Ovary (tissue), 7 donors: ENCODE measurements at regions not wholly inside any gene's neighbourhood (a gene's known extent, or its start where the extent isn't known, plus 50 kb on each side); places are given as distances from the start of the nearest gene placed in this dataset.

Experiments used
- DNase-seq, 5 donors: peaks; one replicate each; pipeline ENCODE4 v3.0.0-alpha.2; 2019 to 2020
- H3K27ac ChIP-seq, 2 donors: fragments of 200-600 bp; one replicate each; pipeline versions ENCODE4 v1.5.1 to v1.8.0; 2019 to 2022
- H3K27me3 ChIP-seq: fragments of 200-600 bp; one replicate; pipeline ENCODE4 v1.8.0; 2022
- H3K36me3 ChIP-seq: fragments of 200-600 bp; sonication (generic); one replicate; pipeline ENCODE4 v1.5.1; 2019
- H3K4me1 ChIP-seq: one replicate; pipeline ENCODE4 v1.8.1; 2013; ENCODE audit warnings: mild to moderate bottlenecking, moderate library complexity; ENCODE audit not compliant: insufficient read depth
- H3K4me3 ChIP-seq: fragments of 200-600 bp; sonication (generic); one replicate; pipeline ENCODE4 v1.5.1; 2017
- H3K9me3 ChIP-seq, 2 donors: fragments of 200-600 bp in 1 of 2; sonication (generic) in 1 of 2; one replicate each; pipeline versions ENCODE4 v1.5.1 to v1.8.1; 2013 to 2019; ENCODE audit warnings: mild to moderate bottlenecking in 1 of 2, moderate library complexity in 1 of 2
- CTCF ChIP-seq, 3 donors: fragments of 450-650 bp in 2 of 3; fragments of 200-600 bp in 1 of 3; IDR thresholded peaks; one replicate each; pipeline versions ENCODE4 v1.5.1 to v1.8.0; 2016 to 2022; ENCODE audit warnings: antibody characterized with exemption in 3 of 3, mild to moderate bottlenecking in 1 of 3
- EP300 ChIP-seq: sonication (generic); formaldehyde crosslinking; IDR thresholded peaks from one replicate; pipeline ENCODE4 v1.6.1; 2017; ENCODE audit warnings: antibody characterized with exemption
- POLR2A ChIP-seq: fragments of 450-650 bp; IDR thresholded peaks from one replicate; pipeline ENCODE4 v1.6.1; 2017; ENCODE audit warnings: antibody characterized with exemption, mild to moderate bottlenecking, moderate library complexity
- WGBS, 3 donors: extraction: QIAGEN DNeasy Blood & Tissue Kit in 1 of 3; methylation state at CpG; one replicate each; pipeline versions ENCODE4 v1.1.5 to v1.1.7; 2013 to 2017; 5-methylcytosine and 5-hydroxymethylcytosine counted together
- intact Hi-C, 4 donors: fragments of 100-400 bp; cut with DNase I; formaldehyde crosslinking; loops; one replicate each; pipeline versions ENCODE4 v1.11.0 to v1.15.1; 2022 to 2023
- donor health status: DM: no; HTN: no; CAD: no; lungs with moderate emphysema.
- donor health status: DM: no; HTN: no; CAD: no.
- donor health status: Bipolar disorder and iron deficiency.
- donor health status: DM: no; HTN: no; CAD: no.
- donor health status: DM: yes; HTN: yes; CAD: no.

- no peak overlapping the region for H3K27ac ChIP-seq
- no peak overlapping the region for H3K4me3 ChIP-seq
- WGBS, 3 donors: 72 to 81% (median 74%) methylated on average over 2 of the region's 2 CpGs
- no peaks in the 10 kb centered on the region for H3K9me3 ChIP-seq
- TF ChIP-seq POLR2A (no peak), CTCF (IDR thresholded peaks at IDR 0.05) (no peak), EP300 (no peak)
- H3K27me3 ChIP-seq: no peaks in the 10 kb centered on the region
- no peak for DNase-seq
- intact Hi-C loops: no loop called here
- no peaks in the 10 kb centered on the region for H3K4me1 ChIP-seq
- H3K36me3 ChIP-seq: no peaks in the 10 kb centered on the region
Measured at GRCh38 chr7:114309729-114310128, 104.9 kb upstream of the FOXP2 start.

DNA sequence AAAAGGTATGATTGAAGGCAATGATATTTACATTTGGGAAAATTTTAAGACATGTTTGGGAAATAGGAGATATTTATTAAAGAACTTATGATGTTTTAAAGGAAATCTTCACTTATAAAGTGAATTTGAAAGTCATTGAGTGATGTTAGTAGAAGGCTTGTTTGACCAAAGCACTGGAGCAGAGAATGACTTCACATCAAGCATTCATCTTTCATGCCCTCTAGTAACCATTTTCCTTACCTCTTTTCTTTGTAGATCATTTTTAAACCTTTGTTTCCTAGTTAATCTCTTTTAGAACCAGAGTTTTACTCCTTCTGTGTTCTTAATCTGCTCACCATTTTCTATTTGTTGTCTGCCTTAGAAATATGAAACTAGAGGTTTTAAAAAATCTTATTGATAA is 111.3 kb upstream of the FOXP2 start:
- TF ChIP-seq CTCF (IDR thresholded peaks at IDR 0.05): no peak
- H3K27ac ChIP-seq: no peak overlapping the region
- no peaks in the 10 kb centered on the region for H3K9me3 ChIP-seq
- intact Hi-C loops: no loop called here
- no peak for DNase-seq
- H3K27me3 ChIP-seq: no peaks in the 10 kb centered on the region
- no peak overlapping the region for H3K4me3 ChIP-seq
- no peaks in the 10 kb centered on the region for H3K36me3 ChIP-seq
- H3K4me1 ChIP-seq: no peaks in the 10 kb centered on the region

- intact Hi-C loops: no loop called here
- DNase-seq: no peak
- no peaks in the 10 kb centered on the region for H3K36me3 ChIP-seq
- no peaks in the 10 kb centered on the region for H3K4me1 ChIP-seq
- H3K4me3 ChIP-seq: no peak overlapping the region
- no peaks in the 10 kb centered on the region for H3K27me3 ChIP-seq
- TF ChIP-seq POLR2A (no peak), EP300 (no peak), CTCF (IDR thresholded peaks at IDR 0.05) (no peak)
- 89 to 91% (median 90%) methylated on average over 4 of the region's 4 CpGs for WGBS, 3 donors
- no peaks in the 10 kb centered on the region for H3K9me3 ChIP-seq
- no peak overlapping the region for H3K27ac ChIP-seq
Measured at GRCh38 chr7:114302858-114303257, 111.8 kb upstream of the FOXP2 start.

DNA sequence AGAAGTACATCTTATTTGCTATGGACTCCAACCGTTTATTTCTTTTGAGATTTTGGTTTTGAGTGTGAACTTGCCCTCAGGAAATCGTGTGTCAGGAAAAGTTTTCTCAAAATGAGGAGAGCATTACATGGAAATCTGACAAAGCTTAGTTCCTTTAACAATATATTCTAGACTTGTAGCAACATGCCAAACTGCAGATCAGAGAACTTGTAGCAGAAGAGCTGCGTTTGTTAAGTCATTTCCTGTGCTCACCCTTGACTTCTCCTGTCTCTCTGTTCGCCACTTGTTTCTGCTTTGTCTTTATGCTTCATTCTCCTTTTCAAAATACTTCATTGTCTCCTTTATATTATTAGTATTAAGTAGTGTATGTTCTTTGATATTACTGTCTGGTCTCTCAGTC is 116.6 kb upstream of the FOXP2 start:
- Histone ChIP-seq H3K9me3 (no peaks in the 10 kb centered on the region), H3K4me3 (no peak overlapping the region), H3K27ac (no peak overlapping the region), H3K27me3 (no peaks in the 10 kb centered on the region), H3K4me1 (no peaks in the 10 kb centered on the region), H3K36me3 (no peaks in the 10 kb centered on the region)
- DNase-seq: no peak
- TF ChIP-seq EP300 (no peak), POLR2A (no peak), CTCF (IDR thresholded peaks at IDR 0.05) (no peak)
- intact Hi-C loops: no loop called here
- 76 to 82% (median 79%) methylated on average over 4 of the region's 4 CpGs for WGBS, 3 donors

- Histone ChIP-seq H3K4me3 (no peak overlapping the region), H3K27me3 (no peaks in the 10 kb centered on the region), H3K27ac (no peak overlapping the region), H3K36me3 (no peaks in the 10 kb centered on the region), H3K4me1 (no peaks in the 10 kb centered on the region), H3K9me3 (no peaks in the 10 kb centered on the region)
- DNase-seq: no peak
- intact Hi-C loops: no loop called here
- no peak for TF ChIP-seq CTCF (IDR thresholded peaks at IDR 0.05)
- TF ChIP-seq POLR2A: no peak
- no peak for TF ChIP-seq EP300
- 94% methylated on average over 16 of the region's 16 CpGs for WGBS, 3 donors
Measured at GRCh38 chr7:114297121-114297520, 117.5 kb upstream of the FOXP2 start.
